ENCODE measurements at regions not wholly inside any gene's neighbourhood (a gene's known extent, or its start where the extent isn't known, plus 50 kb on each side); places are given as distances from the start of the nearest gene placed in this dataset.

- Mint-ChIP-seq H3K27ac (no peak overlapping the region), H3K36me3 (ENCODE audit: low read depth) (no peaks in the 10 kb centered on the region), H3K4me1 (ENCODE audit: low read depth) (no peaks in the 10 kb centered on the region), H3K9me3 (no peaks in the 10 kb centered on the region), H3K27me3 (peaks cover 23% of the 10 kb centered on the region), H3K4me3 (no peak overlapping the region)
- Histone ChIP-seq H3K27ac (ENCODE audit: low read depth in 1 of 2, low read length in 2 of 2) (no peak overlapping the region), H3K36me3 (ENCODE audit: insufficient read depth, low read length) (no peaks in the 10 kb centered on the region), H3K9me3 (ENCODE audit: control insufficient read depth in 1 of 2, insufficient read depth in 1 of 2, low read length in 2 of 2) (no peaks in the 10 kb centered on the region), H3K4me1 (ENCODE audit: insufficient read depth, low read length) (no peaks in the 10 kb centered on the region), H3K27me3 (ENCODE audit: control insufficient read depth in 1 of 2, insufficient read depth in 2 of 2, low read length in 2 of 2) (no peaks in the 10 kb centered on the region), H3K4me3 (ENCODE audit: low read length) (no peak overlapping the region)
- DNase-seq (no peak), ATAC-seq (ENCODE audit: poor library complexity) (no peak)
- TF ChIP-seq CTCF (IDR thresholded peaks at IDR 0.05), result no peak
- CTCF ChIA-PET, result no interaction called here
- intact Hi-C loops (cut with DNase I, micrococcal nuclease), result no loop called here
- POLR2A ChIA-PET, result no interaction called here
Measured at GRCh38 chr12:58299371-58299770, 358.0 kb downstream of the ATP23 start.

GRCh38 chr12:58301038-58301729 is 359.8 kb downstream of the ATP23 start:
- no peak for ATAC-seq (ENCODE audit: poor library complexity)
- H3K4me1 Mint-ChIP-seq (ENCODE audit: low read depth), result no peaks in the 10 kb centered on the region
- CTCF ChIA-PET, result no interaction called here
- no peak overlapping the region for H3K4me3 Mint-ChIP-seq
- no peaks in the 10 kb centered on the region for H3K9me3 Mint-ChIP-seq
- Histone ChIP-seq H3K27ac (ENCODE audit: low read depth in 1 of 2, low read length in 2 of 2) (no peak overlapping the region), H3K36me3 (ENCODE audit: insufficient read depth, low read length) (no peaks in the 10 kb centered on the region), H3K4me3 (ENCODE audit: low read length) (no peak overlapping the region), H3K4me1 (ENCODE audit: insufficient read depth, low read length) (no peaks in the 10 kb centered on the region), H3K27me3 (ENCODE audit: control insufficient read depth in 1 of 2, insufficient read depth in 2 of 2, low read length in 2 of 2) (no peaks in the 10 kb centered on the region), H3K9me3 (ENCODE audit: control insufficient read depth in 1 of 2, insufficient read depth in 1 of 2, low read length in 2 of 2) (no peaks in the 10 kb centered on the region)
- no peaks in the 10 kb centered on the region for H3K36me3 Mint-ChIP-seq (ENCODE audit: low read depth)
- no peak for DNase-seq
- no peak for TF ChIP-seq CTCF (IDR thresholded peaks at IDR 0.05)
- peaks cover 12% of the 10 kb centered on the region for H3K27me3 Mint-ChIP-seq
- no peak overlapping the region for H3K27ac Mint-ChIP-seq
- POLR2A ChIA-PET, result no interaction called here
- intact Hi-C loops (cut with DNase I, micrococcal nuclease), result no loop called here

GRCh38 chr12:58301730-58302122 is 360.4 kb downstream of the ATP23 start:
- Histone ChIP-seq H3K36me3 (ENCODE audit: insufficient read depth, low read length) (no peaks in the 10 kb centered on the region), H3K27ac (ENCODE audit: low read depth in 1 of 2, low read length in 2 of 2) (no peak overlapping the region), H3K27me3 (ENCODE audit: control insufficient read depth in 1 of 2, insufficient read depth in 2 of 2, low read length in 2 of 2) (no peaks in the 10 kb centered on the region), H3K9me3 (ENCODE audit: control insufficient read depth in 1 of 2, insufficient read depth in 1 of 2, low read length in 2 of 2) (no peaks in the 10 kb centered on the region), H3K4me3 (ENCODE audit: low read length) (no peak overlapping the region), H3K4me1 (ENCODE audit: insufficient read depth, low read length) (no peaks in the 10 kb centered on the region)
- POLR2A ChIA-PET, result no interaction called here
- Mint-ChIP-seq H3K4me1 (ENCODE audit: low read depth) (no peaks in the 10 kb centered on the region), H3K4me3 (no peak overlapping the region), H3K9me3 (no peaks in the 10 kb centered on the region), H3K27ac (no peak overlapping the region), H3K27me3 (peaks cover 8% of the 10 kb centered on the region), H3K36me3 (ENCODE audit: low read depth) (no peaks in the 10 kb centered on the region)
- no peak for TF ChIP-seq CTCF (IDR thresholded peaks at IDR 0.05)
- no peak for DNase-seq
- intact Hi-C loops (cut with DNase I, micrococcal nuclease), result no loop called here
- no peak for ATAC-seq (ENCODE audit: poor library complexity)
- CTCF ChIA-PET, result no interaction called here
